ENCODE measurements at regions not wholly inside any gene's neighbourhood (a gene's known extent, or its start where the extent isn't known, plus 50 kb on each side); places are given as distances from the start of the nearest gene placed in this dataset.
A peak's percentile ranks its signal among the peaks of the same experiment; 100 is the strongest.

- no peaks in the 10 kb centered on the region for H3K36me3 Mint-ChIP-seq (ENCODE audit: low read depth)
- H3K27me3 Mint-ChIP-seq (ENCODE audit: low read depth) = peaks cover 53% of the 10 kb centered on the region
- TF ChIP-seq, protein P1, sequence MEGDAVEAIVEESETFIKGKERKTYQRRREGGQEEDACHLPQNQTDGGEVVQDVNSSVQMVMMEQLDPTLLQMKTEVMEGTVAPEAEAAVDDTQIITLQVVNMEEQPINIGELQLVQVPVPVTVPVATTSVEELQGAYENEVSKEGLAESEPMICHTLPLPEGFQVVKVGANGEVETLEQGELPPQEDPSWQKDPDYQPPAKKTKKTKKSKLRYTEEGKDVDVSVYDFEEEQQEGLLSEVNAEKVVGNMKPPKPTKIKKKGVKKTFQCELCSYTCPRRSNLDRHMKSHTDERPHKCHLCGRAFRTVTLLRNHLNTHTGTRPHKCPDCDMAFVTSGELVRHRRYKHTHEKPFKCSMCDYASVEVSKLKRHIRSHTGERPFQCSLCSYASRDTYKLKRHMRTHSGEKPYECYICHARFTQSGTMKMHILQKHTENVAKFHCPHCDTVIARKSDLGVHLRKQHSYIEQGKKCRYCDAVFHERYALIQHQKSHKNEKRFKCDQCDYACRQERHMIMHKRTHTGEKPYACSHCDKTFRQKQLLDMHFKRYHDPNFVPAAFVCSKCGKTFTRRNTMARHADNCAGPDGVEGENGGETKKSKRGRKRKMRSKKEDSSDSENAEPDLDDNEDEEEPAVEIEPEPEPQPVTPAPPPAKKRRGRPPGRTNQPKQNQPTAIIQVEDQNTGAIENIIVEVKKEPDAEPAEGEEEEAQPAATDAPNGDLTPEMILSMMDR (IDR thresholded peaks at IDR 0.05; ENCODE audit: unreplicated experiment in 3 of 3) = no peak
- H3K4me1 Mint-ChIP-seq = peaks cover 24% of the 10 kb centered on the region
- no peak overlapping the region for H3K27ac Mint-ChIP-seq
- H3K4me3 Mint-ChIP-seq = peak overlapping the region in 1 of 3 experiments; percentile 31
- H3K9me3 Mint-ChIP-seq = no peaks in the 10 kb centered on the region
These were observed 137.5 kb upstream of the MGMT start for GRCh38 chr10:129329385-129330055.

- no peaks in the 10 kb centered on the region for H3K9me3 Mint-ChIP-seq
- H3K4me1 Mint-ChIP-seq = peaks cover 24% of the 10 kb centered on the region
- H3K27me3 Mint-ChIP-seq (ENCODE audit: low read depth) = peaks cover 58% of the 10 kb centered on the region
- H3K36me3 Mint-ChIP-seq (ENCODE audit: low read depth) = no peaks in the 10 kb centered on the region
- TF ChIP-seq, protein P1 (IDR thresholded peaks at IDR 0.05; ENCODE audit: unreplicated experiment in 3 of 3) = no peak
- no peak overlapping the region for H3K4me3 Mint-ChIP-seq
- no peak overlapping the region for H3K27ac Mint-ChIP-seq
These were observed 136.8 kb upstream of the MGMT start for GRCh38 chr10:129330211-129330610.

DNA sequence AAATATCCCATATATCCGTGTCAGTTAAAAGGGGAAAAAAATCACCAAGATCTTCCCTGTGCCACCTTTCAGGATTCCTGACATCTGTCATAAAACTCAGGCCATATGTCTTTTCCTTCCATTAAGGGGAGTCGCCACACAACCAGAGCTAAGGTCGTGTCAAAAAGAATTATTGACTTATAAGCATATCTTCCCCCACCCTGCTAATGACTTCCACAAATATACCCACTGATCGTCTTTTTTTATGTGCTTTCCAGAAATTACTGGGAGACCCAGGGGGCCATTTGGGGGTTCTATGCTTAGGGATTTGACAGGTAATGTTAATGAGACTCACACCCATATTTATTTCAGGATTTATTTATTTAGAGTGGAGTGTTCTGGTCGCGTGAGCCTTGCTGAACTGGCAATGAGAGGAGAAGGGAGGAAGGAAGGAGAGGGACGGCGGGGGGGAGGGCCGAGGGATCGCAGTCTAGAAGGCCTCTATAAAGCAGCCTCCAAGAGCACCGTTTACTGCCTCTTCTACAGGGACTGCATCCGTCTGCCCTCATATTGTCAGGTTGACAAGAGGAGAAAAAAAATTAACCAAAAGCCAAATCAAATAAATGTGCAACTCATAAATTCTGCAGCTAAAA is 135.7 kb upstream of the MGMT start:
- Mint-ChIP-seq H3K9me3 (no peaks in the 10 kb centered on the region), H3K27me3 (ENCODE audit: low read depth) (peaks cover 63% of the 10 kb centered on the region), H3K4me3 (no peak overlapping the region), H3K27ac (no peak overlapping the region), H3K36me3 (ENCODE audit: low read depth) (no peaks in the 10 kb centered on the region), H3K4me1 (peaks cover 25% of the 10 kb centered on the region)
- TF ChIP-seq, protein P1 (IDR thresholded peaks at IDR 0.05; ENCODE audit: unreplicated experiment in 3 of 3) = no peak

DNA sequence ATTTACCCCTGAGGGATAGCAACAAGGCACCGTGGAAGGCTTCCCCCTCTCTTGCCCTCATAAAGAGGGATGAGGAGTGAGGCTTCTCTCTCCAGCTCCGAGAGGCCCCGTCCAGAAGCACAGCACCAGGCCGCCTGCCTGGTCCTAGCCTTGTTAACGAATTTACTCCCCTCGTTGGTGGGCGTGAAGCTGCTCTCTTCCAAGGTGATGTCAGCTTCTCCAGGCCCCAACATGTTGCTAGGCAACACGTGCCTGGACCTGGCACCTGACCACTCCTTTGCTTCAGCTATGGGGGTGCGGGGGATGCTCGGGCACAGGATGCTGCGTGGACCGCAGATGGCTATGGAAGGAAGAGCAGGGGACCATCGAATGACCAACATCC is 135.2 kb upstream of the MGMT start:
- Mint-ChIP-seq H3K4me1 (peaks cover 30% of the 10 kb centered on the region), H3K27me3 (ENCODE audit: low read depth) (peaks cover 69% of the 10 kb centered on the region), H3K9me3 (no peaks in the 10 kb centered on the region), H3K27ac (no peak overlapping the region), H3K4me3 (no peak overlapping the region), H3K36me3 (ENCODE audit: low read depth) (no peaks in the 10 kb centered on the region)
- TF ChIP-seq, protein P1 (IDR thresholded peaks at IDR 0.05; ENCODE audit: unreplicated experiment in 3 of 3) = no peak

GRCh38 chr10:129332476-129332875 is 134.6 kb upstream of the MGMT start:
- Mint-ChIP-seq H3K27me3 (ENCODE audit: low read depth) (peaks cover 75% of the 10 kb centered on the region), H3K4me1 (peaks cover 35% of the 10 kb centered on the region), H3K27ac (no peak overlapping the region), H3K9me3 (no peaks in the 10 kb centered on the region), H3K4me3 (no peak overlapping the region), H3K36me3 (ENCODE audit: low read depth) (no peaks in the 10 kb centered on the region)
- TF ChIP-seq, protein P1 (IDR thresholded peaks at IDR 0.05; ENCODE audit: unreplicated experiment in 3 of 3) = peak; percentile 27 to 58 (median 35)

GRCh38 chr10:129333706-129334105 is 133.3 kb upstream of the MGMT start:
- Mint-ChIP-seq H3K9me3 (no peaks in the 10 kb centered on the region), H3K4me1 (peaks cover 35% of the 10 kb centered on the region), H3K27me3 (ENCODE audit: low read depth) (peaks cover 77% of the 10 kb centered on the region), H3K27ac (peak overlapping the region in 1 of 3 experiments; percentile 49), H3K4me3 (no peak overlapping the region), H3K36me3 (ENCODE audit: low read depth) (no peaks in the 10 kb centered on the region)
- TF ChIP-seq, protein P1 (IDR thresholded peaks at IDR 0.05; ENCODE audit: unreplicated experiment in 3 of 3) = no peak
